Chondrocyte (in vitro differentiated cells): ENCODE measurements at regions not wholly inside any gene's neighbourhood (a gene's known extent, or its start where the extent isn't known, plus 50 kb on each side); places are given as distances from the start of the nearest gene placed in this dataset.

Source experiments
- DNase-seq: peaks from one replicate; pipeline ENCODE4 v3.0.0; 2021; ENCODE audit warnings: mixed read lengths, low spot score
- H3K27ac Mint-ChIP-seq: one replicate; pipeline ENCODE4 v1.8.0; 2021; ENCODE audit warnings: mild to moderate bottlenecking, moderate library complexity, mixed read lengths; ENCODE audit not compliant: unreplicated experiment
- H3K27me3 Mint-ChIP-seq: 2 replicates; pipeline ENCODE4 v1.8.0; 2021; ENCODE audit warnings: low read depth, mixed read lengths
- H3K36me3 Mint-ChIP-seq: 2 replicates; pipeline ENCODE4 v1.8.0; 2021; ENCODE audit warnings: low read depth, mixed read lengths
- H3K4me1 Mint-ChIP-seq: 2 replicates; pipeline ENCODE4 v1.8.0; 2021; ENCODE audit warnings: low read depth, mild to moderate bottlenecking, mixed read lengths
- H3K4me3 Mint-ChIP-seq: one replicate; pipeline ENCODE4 v1.8.0; 2021; ENCODE audit warnings: mild to moderate bottlenecking, moderate library complexity, mixed read lengths; ENCODE audit not compliant: unreplicated experiment
- H3K9me3 Mint-ChIP-seq: 2 replicates; pipeline ENCODE4 v1.8.0; 2021; ENCODE audit warnings: low read depth, mixed read lengths
- TF ChIP-seq, protein P1 (sequence below): fragments of 200-600 bp; sonication (generic); IDR thresholded peaks from 2 replicates; pipeline ENCODE4 v1.5.0; 2021; ENCODE audit warnings: antibody characterized with exemption, mild to moderate bottlenecking, moderate library complexity

DNA sequence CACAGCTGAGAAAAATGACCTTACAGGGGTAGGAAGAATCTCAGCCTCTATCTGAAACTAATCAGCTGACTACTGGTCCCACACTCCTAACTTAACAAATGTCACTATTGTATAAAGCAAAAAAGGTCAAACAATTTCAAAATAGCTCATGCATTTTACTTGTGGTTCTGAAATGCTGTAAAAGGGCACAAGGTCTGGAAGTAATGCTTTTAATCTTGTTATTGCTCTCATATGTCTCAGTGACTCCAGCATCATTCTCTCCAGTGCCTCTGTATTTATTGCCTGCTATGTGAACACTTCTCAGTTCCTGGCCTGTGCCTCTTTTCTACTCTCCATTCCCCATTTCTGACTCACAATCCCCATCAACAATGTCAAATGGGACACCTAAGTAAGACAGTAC, 937.7 kb downstream of the CDH11 start:
- H3K4me3 Mint-ChIP-seq, result no peak overlapping the region
- peaks cover 1% of the 10 kb centered on the region for H3K9me3 Mint-ChIP-seq
- TF ChIP-seq, protein P1, sequence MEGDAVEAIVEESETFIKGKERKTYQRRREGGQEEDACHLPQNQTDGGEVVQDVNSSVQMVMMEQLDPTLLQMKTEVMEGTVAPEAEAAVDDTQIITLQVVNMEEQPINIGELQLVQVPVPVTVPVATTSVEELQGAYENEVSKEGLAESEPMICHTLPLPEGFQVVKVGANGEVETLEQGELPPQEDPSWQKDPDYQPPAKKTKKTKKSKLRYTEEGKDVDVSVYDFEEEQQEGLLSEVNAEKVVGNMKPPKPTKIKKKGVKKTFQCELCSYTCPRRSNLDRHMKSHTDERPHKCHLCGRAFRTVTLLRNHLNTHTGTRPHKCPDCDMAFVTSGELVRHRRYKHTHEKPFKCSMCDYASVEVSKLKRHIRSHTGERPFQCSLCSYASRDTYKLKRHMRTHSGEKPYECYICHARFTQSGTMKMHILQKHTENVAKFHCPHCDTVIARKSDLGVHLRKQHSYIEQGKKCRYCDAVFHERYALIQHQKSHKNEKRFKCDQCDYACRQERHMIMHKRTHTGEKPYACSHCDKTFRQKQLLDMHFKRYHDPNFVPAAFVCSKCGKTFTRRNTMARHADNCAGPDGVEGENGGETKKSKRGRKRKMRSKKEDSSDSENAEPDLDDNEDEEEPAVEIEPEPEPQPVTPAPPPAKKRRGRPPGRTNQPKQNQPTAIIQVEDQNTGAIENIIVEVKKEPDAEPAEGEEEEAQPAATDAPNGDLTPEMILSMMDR, result no peak
- DNase-seq, result no peak
- no peaks in the 10 kb centered on the region for H3K27me3 Mint-ChIP-seq
- H3K36me3 Mint-ChIP-seq, result no peaks in the 10 kb centered on the region
- H3K27ac Mint-ChIP-seq, result no peak overlapping the region
- peaks cover 17% of the 10 kb centered on the region for H3K4me1 Mint-ChIP-seq

DNA sequence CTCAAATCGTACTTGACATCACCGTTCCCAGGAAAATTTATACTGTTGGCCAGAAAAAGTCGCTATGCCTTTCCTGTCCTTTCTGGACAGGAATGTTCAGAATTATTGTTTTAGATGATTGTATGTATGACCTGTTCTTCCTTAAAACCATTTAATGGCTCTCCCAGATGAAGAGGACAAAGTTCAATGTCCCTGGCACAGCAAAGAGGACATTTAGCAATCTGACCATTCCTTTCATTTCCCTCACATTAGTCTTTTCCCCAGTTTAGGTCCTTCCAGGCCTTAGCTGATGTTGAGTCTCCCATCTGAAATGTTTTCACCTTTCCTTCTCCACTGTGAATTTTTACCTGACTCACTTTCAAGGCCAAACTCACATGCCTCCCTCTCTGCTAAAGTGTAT, 938.9 kb downstream of the CDH11 start:
- no peak for DNase-seq
- TF ChIP-seq, protein P1, result no peak
- Mint-ChIP-seq H3K9me3 (peaks cover 9% of the 10 kb centered on the region), H3K4me1 (peaks cover 17% of the 10 kb centered on the region), H3K4me3 (no peak overlapping the region), H3K27ac (no peak overlapping the region), H3K27me3 (no peaks in the 10 kb centered on the region), H3K36me3 (no peaks in the 10 kb centered on the region)

DNA sequence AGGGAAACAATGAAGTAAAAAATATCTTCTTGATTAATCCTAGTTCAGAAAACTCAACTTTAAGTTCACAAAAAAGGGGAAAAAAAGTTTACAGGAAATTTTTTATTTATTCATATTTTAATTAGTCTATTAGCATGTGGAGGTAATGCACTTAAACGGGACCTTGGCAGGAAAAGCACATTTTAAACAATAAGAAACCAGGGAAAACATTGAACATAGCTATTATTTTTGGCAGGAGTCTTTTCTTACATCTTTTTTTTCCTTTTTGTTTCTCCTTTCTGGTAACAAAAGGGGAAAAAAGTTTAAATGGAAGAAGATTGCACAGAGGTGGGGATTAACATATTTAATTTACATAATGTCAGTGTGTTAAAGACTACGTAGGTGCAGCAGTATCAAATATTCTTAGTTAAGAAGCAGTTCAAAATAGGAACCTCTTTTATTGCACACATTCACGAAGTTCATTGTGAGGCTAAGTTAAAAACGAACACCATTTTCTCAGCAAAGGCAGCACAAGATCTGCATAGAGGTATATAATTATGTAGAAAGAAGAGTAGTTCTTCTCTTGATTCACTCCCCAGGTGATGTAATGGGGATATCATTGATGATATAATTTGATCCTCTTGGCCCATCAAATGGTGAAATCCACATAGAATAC, 940.5 kb downstream of the CDH11 start:
- H3K36me3 Mint-ChIP-seq, result peaks cover 6% of the 10 kb centered on the region
- no peaks in the 10 kb centered on the region for H3K27me3 Mint-ChIP-seq
- H3K9me3 Mint-ChIP-seq, result peaks cover 18% of the 10 kb centered on the region
- H3K4me1 Mint-ChIP-seq, result peaks cover 17% of the 10 kb centered on the region
- H3K4me3 Mint-ChIP-seq, result no peak overlapping the region
- no peak for DNase-seq
- H3K27ac Mint-ChIP-seq, result no peak overlapping the region
- TF ChIP-seq, protein P1, result no peak

DNA sequence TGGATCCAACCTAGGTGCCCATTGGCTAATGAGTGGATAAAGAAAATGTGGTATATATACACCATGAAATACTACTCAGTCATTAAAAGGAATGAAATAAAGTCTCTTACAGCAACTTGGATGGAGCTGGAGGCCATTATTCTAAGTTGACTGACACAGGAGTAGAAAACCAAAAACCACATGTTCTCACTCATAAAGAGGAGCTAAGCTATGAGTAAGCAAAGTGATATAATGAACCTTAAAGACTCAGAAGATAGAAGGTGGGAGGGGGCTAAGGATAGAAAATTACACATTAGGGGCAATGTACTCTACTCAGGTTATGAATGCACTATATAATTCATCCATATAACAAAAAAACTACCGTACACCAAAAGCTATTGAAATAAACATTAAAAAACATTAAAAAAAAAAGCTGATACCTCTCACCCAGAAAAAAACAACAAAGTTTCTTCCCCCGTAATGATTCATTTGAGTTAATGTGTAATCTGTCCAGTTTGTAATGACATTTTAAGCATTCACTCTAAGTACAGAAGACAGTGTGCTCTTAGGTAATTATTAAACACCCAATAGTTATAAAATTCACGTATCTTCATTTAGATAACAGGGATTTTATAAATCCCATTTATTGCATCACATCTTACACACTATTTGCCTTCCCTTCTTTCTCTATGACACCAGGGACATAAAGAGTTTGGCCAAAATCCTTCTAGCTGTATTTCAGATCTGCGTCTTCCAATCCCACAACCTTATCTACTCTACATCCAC, 941.5 kb downstream of the CDH11 start:
- H3K27me3 Mint-ChIP-seq, result no peaks in the 10 kb centered on the region
- peak overlapping the region; percentile 6 for H3K27ac Mint-ChIP-seq
- H3K36me3 Mint-ChIP-seq, result peaks cover 6% of the 10 kb centered on the region
- no peak for DNase-seq
- H3K9me3 Mint-ChIP-seq, result peaks cover 18% of the 10 kb centered on the region
- H3K4me3 Mint-ChIP-seq, result no peak overlapping the region
- peaks cover 17% of the 10 kb centered on the region for H3K4me1 Mint-ChIP-seq
- TF ChIP-seq, protein P1, result no peak

DNA sequence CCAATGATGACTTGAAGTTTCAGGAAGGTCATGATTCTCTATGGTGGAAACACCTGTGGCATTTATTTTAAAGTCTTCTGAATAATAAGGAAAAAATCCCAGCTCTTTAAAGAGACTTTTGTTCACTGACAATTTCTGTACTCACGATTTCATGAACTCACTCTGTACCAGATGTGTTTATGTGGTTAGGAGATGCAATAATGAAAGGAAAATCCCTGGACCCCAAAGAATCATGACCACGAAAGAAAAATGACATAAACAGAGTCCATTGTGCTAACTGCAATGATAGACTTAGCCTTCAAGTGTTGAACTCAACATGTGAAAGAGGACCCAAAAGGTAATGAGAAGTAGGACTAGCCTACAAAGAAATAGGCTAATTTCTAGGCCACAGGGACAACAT, 947.5 kb downstream of the CDH11 start:
- peaks cover 2% of the 10 kb centered on the region for H3K4me1 Mint-ChIP-seq
- peaks cover 18% of the 10 kb centered on the region for H3K9me3 Mint-ChIP-seq
- no peak for DNase-seq
- H3K36me3 Mint-ChIP-seq, result peaks cover 6% of the 10 kb centered on the region
- H3K4me3 Mint-ChIP-seq, result no peak overlapping the region
- TF ChIP-seq, protein P1, result no peak
- peaks cover 3% of the 10 kb centered on the region for H3K27me3 Mint-ChIP-seq
- no peak overlapping the region for H3K27ac Mint-ChIP-seq
